GM23248 (cell line): ENCODE measurements at regions not wholly inside any gene's neighbourhood (a gene's known extent, or its start where the extent isn't known, plus 50 kb on each side); places are given as distances from the start of the nearest gene placed in this dataset.

Experiments
- DNase-seq: peaks from one replicate; pipeline ENCODE4 v3.0.0-alpha.2; 2015
- H2AFZ ChIP-seq: fragments of 200-600 bp; sonication (generic); 2 replicates; pipeline ENCODE4 v1.6.1; 2016; ENCODE audit warnings: antibody characterized with exemption
- H3F3A ChIP-seq: fragments of 200-600 bp; sonication (generic); 2 replicates; pipeline ENCODE4 v1.6.1; 2016; ENCODE audit warnings: mild to moderate bottlenecking, antibody characterized with exemption, mixed run types; ENCODE audit not compliant: insufficient read depth
- H3K27ac ChIP-seq: fragments of 200-600 bp; sonication (generic); 2 replicates; pipeline ENCODE4 v1.5.1; 2016; ENCODE audit warnings: mild to moderate bottlenecking
- H3K27me3 ChIP-seq: fragments of 200-600 bp; sonication (generic); replicated peaks from 2 replicates; pipeline ENCODE4 v1.6.1; 2016; ENCODE audit warnings: mild to moderate bottlenecking; ENCODE audit not compliant: insufficient read depth
- H3K36me3 ChIP-seq: fragments of 200-600 bp; sonication (generic); 2 replicates; pipeline ENCODE4 v1.6.1; 2016; ENCODE audit warnings: low read depth, mild to moderate bottlenecking
- H3K4me1 ChIP-seq: fragments of 200-600 bp; sonication (generic); 2 replicates; pipeline ENCODE4 v1.6.1; 2016; ENCODE audit warnings: mild to moderate bottlenecking; ENCODE audit not compliant: insufficient read depth
- H3K4me2 ChIP-seq: fragments of 200-600 bp; sonication (generic); one replicate; pipeline ENCODE4 v1.6.1; 2016; ENCODE audit warnings: mild to moderate bottlenecking; ENCODE audit not compliant: unreplicated experiment
- H3K4me3 ChIP-seq: fragments of 200-600 bp; sonication (generic); 2 replicates; pipeline ENCODE4 v1.5.1; 2016; ENCODE audit warnings: mild to moderate bottlenecking
- H3K79me2 ChIP-seq: fragments of 200-600 bp; sonication (generic); 2 replicates; pipeline ENCODE4 v1.6.1; 2016; ENCODE audit warnings: mild to moderate bottlenecking; ENCODE audit not compliant: insufficient read depth
- H3K9ac ChIP-seq: fragments of 200-600 bp; sonication (generic); 2 replicates; pipeline ENCODE4 v1.6.1; 2016; ENCODE audit warnings: mild to moderate bottlenecking
- H3K9me2 ChIP-seq: fragments of 200-600 bp; sonication (generic); 2 replicates; pipeline ENCODE4 v1.6.1; 2016; ENCODE audit warnings: mixed run types, mild to moderate bottlenecking, moderate library complexity; ENCODE audit not compliant: insufficient read depth
- H3K9me3 ChIP-seq: fragments of 200-600 bp; sonication (generic); one replicate; pipeline ENCODE4 v1.6.1; 2017; ENCODE audit warnings: low read depth
- H4K20me1 ChIP-seq: fragments of 200-600 bp; sonication (generic); 2 replicates; pipeline ENCODE4 v1.6.0; 2016; ENCODE audit not compliant: insufficient read depth
- EZH2 ChIP-seq: fragments of 200-600 bp; sonication (generic); IDR thresholded peaks from 2 replicates; pipeline ENCODE4 v1.6.1; 2018; ENCODE audit warnings: antibody characterized with exemption, mild to moderate bottlenecking; ENCODE audit not compliant: insufficient read depth, poor library complexity, severe bottlenecking
- EZH2phosphoT487 ChIP-seq: fragments of 200-600 bp; sonication (generic); IDR thresholded peaks from 2 replicates; pipeline ENCODE4 v1.6.1; 2018; ENCODE audit warnings: antibody characterized with exemption, moderate library complexity, mild to moderate bottlenecking, low read depth; ENCODE audit not compliant: insufficient read depth
- WGBS, 2 experiments: methylation state at CpG; one replicate each; pipeline ENCODE4 v1.1.6; 2015 to 2017; ENCODE audit warnings: low lambda C conversion rate in 2 of 2, low coverage in 1 of 2; ENCODE audit errors: missing lambda C conversion rate in 2 of 2; 5-methylcytosine and 5-hydroxymethylcytosine counted together
- in situ Hi-C: fragments of 300-500 bp; cut with MboI; formaldehyde crosslinking; loops from 2 replicates; pipeline ENCODE4 v1.15.0; 2020

- Histone ChIP-seq H3K9ac (no peak overlapping the region), H3F3A (no peaks in the 10 kb centered on the region), H3K27ac (no peak overlapping the region), H3K9me3 (no peaks in the 10 kb centered on the region), H3K4me2 (no peak overlapping the region), H2AFZ (no peak overlapping the region), H3K36me3 (no peaks in the 10 kb centered on the region), H3K4me3 (no peak overlapping the region), H3K4me1 (no peaks in the 10 kb centered on the region), H3K79me2 (no peaks in the 10 kb centered on the region), H3K27me3 (no peaks in the 10 kb centered on the region), H4K20me1 (no peaks in the 10 kb centered on the region), H3K9me2 (no peaks in the 10 kb centered on the region)
- TF ChIP-seq EZH2phosphoT487 = no peak
- TF ChIP-seq EZH2 = no peak
- WGBS, 2 experiments = 60 to 62% methylated on average over 2 of the region's 2 CpGs
- peak; percentile 50 for DNase-seq
- in situ Hi-C loops = no loop called here
These were observed 70.4 kb downstream of the BEX3 start for GRCh38 chrX:103446665-103447302.
